HG02885 (cell line): ENCODE measurements at regions not wholly inside any gene's neighbourhood (a gene's known extent, or its start where the extent isn't known, plus 50 kb on each side); places are given as distances from the start of the nearest gene placed in this dataset.
A peak's percentile ranks its signal among the peaks of the same experiment; 100 is the strongest.

ENCODE experiments used
- ATAC-seq: cut with Tn5 transposase; IDR thresholded peaks from one replicate; pipeline ENCODE4 v1.9.1; 2021; ENCODE audit warnings: mild to moderate bottlenecking; ENCODE audit not compliant: unreplicated experiment, poor library complexity

GRCh38 chr11:11178671-11179638, 174.1 kb downstream of the CSNK2A3 start:
- no peak for ATAC-seq

GRCh38 chr11:11177156-11177808, 175.8 kb downstream of the CSNK2A3 start:
- ATAC-seq = no peak

- ATAC-seq = no peak
These were observed 179.6 kb downstream of the CSNK2A3 start for GRCh38 chr11:11173316-11174025.

- ATAC-seq = peak; percentile 96
These were observed 181.2 kb downstream of the CSNK2A3 start for GRCh38 chr11:11171854-11172253.

GRCh38 chr11:11171285-11171684, 181.8 kb downstream of the CSNK2A3 start:
- ATAC-seq = no peak

- ATAC-seq = no peak
These were observed 182.5 kb downstream of the CSNK2A3 start for GRCh38 chr11:11170352-11171084.

GRCh38 chr11:11169715-11170351, 183.2 kb downstream of the CSNK2A3 start:
- ATAC-seq = no peak

- no peak for ATAC-seq
These were observed 185.2 kb downstream of the CSNK2A3 start for GRCh38 chr11:11167806-11168205.

- no peak for ATAC-seq
These were observed 188.7 kb downstream of the CSNK2A3 start for GRCh38 chr11:11164334-11164690.

GRCh38 chr11:11163669-11164333, 189.2 kb downstream of the CSNK2A3 start:
- ATAC-seq = no peak

- no peak for ATAC-seq
These were observed 189.8 kb downstream of the CSNK2A3 start for GRCh38 chr11:11163236-11163635.

GRCh38 chr11:11157185-11157584, 195.9 kb downstream of the CSNK2A3 start:
- no peak for ATAC-seq

GRCh38 chr11:11155962-11156815, 196.9 kb downstream of the CSNK2A3 start:
- ATAC-seq = peak; percentile 43

- no peak for ATAC-seq
These were observed 200.2 kb downstream of the CSNK2A3 start for GRCh38 chr11:11152877-11153276.

GRCh38 chr11:11149671-11150459, 203.2 kb downstream of the CSNK2A3 start:
- no peak for ATAC-seq

- ATAC-seq = no peak
These were observed 204.5 kb downstream of the CSNK2A3 start for GRCh38 chr11:11148596-11148995.

- no peak for ATAC-seq
These were observed 204.9 kb downstream of the CSNK2A3 start for GRCh38 chr11:11148104-11148509.

- no peak for ATAC-seq
These were observed 206.2 kb downstream of the CSNK2A3 start for GRCh38 chr11:11146830-11147229.
